IPS-20b (cell line): ENCODE measurements at regions not wholly inside any gene's neighbourhood (a gene's known extent, or its start where the extent isn't known, plus 50 kb on each side); places are given as distances from the start of the nearest gene placed in this dataset.
A peak's percentile ranks its signal among the peaks of the same experiment; 100 is the strongest.
"Not testable (repeated sequence)": the region's sequence is repeated elsewhere in the genome, so short reads cannot be mapped to it uniquely, and the experiment has no call there.

Experiments
- H3K27ac ChIP-seq: one replicate; pipeline ENCODE4 v1.5.1; 2013; ENCODE audit warnings: low read length
- H3K27me3 ChIP-seq: 2 replicates; pipeline ENCODE4 v1.6.1; 2013; ENCODE audit warnings: mild to moderate bottlenecking, low read length, inconsistent platforms; ENCODE audit not compliant: insufficient read depth
- H3K36me3 ChIP-seq: 2 replicates; pipeline ENCODE4 v1.6.1; 2013; ENCODE audit warnings: low read depth, mild to moderate bottlenecking, inconsistent platforms, low read length, moderate library complexity; ENCODE audit not compliant: insufficient read depth
- H3K4me1 ChIP-seq: 2 replicates; pipeline ENCODE4 v1.6.1; 2013; ENCODE audit warnings: mild to moderate bottlenecking, control low read depth, inconsistent platforms, low read length, moderate library complexity; ENCODE audit not compliant: insufficient read depth
- H3K4me3 ChIP-seq: 2 replicates; pipeline ENCODE4 v1.5.1; 2013; ENCODE audit warnings: mild to moderate bottlenecking, low read length, inconsistent platforms
- H3K9ac ChIP-seq: 2 replicates; pipeline ENCODE4 v1.6.1; 2013; ENCODE audit warnings: low read depth, mild to moderate bottlenecking, inconsistent platforms, low read length, moderate library complexity
- H3K9me3 ChIP-seq: 2 replicates; pipeline ENCODE4 v1.6.1; 2013; ENCODE audit warnings: mild to moderate bottlenecking, low read depth, low read length, inconsistent platforms; ENCODE audit not compliant: insufficient read depth

- not testable (repeated sequence) for H3K27ac ChIP-seq, H3K9me3 ChIP-seq, H3K4me1 ChIP-seq, H3K27me3 ChIP-seq, H3K4me3 ChIP-seq, H3K9ac ChIP-seq, H3K36me3 ChIP-seq
These were observed 174.3 kb upstream of the PLGLB2 start for GRCh38 chr2:87573386-87574192.

- H3K9me3 ChIP-seq, H3K27me3 ChIP-seq, H3K4me1 ChIP-seq, H3K9ac ChIP-seq, H3K4me3 ChIP-seq, H3K36me3 ChIP-seq, H3K27ac ChIP-seq: not testable (repeated sequence)
These were observed 173.4 kb upstream of the PLGLB2 start for GRCh38 chr2:87574193-87575119.

GRCh38 chr2:87575138-87575537 is 172.7 kb upstream of the PLGLB2 start:
- H3K27me3 ChIP-seq, result not testable (repeated sequence)

GRCh38 chr2:87577358-87577757 is 170.5 kb upstream of the PLGLB2 start:
- not testable (repeated sequence) for H3K4me1 ChIP-seq

More at GRCh38 chr2:87575138-87575537, 172.7 kb upstream of the PLGLB2 start:
- H3K4me3 ChIP-seq, H3K9ac ChIP-seq, H3K9me3 ChIP-seq, H3K36me3 ChIP-seq, H3K4me1 ChIP-seq, H3K27ac ChIP-seq: not testable (repeated sequence)

GRCh38 chr2:87582152-87582551 is 165.7 kb upstream of the PLGLB2 start:
- H3K27me3 ChIP-seq, result peaks cover 10% of the 10 kb centered on the region; the same call in 1 of the 2 replicates
- not testable (repeated sequence) for H3K9ac ChIP-seq, H3K27ac ChIP-seq, H3K9me3 ChIP-seq, H3K36me3 ChIP-seq, H3K4me1 ChIP-seq, H3K4me3 ChIP-seq

More at GRCh38 chr2:87577358-87577757, 170.5 kb upstream of the PLGLB2 start:
- not testable (repeated sequence) for H3K9me3 ChIP-seq, H3K4me3 ChIP-seq, H3K27me3 ChIP-seq, H3K9ac ChIP-seq, H3K27ac ChIP-seq, H3K36me3 ChIP-seq

DNA sequence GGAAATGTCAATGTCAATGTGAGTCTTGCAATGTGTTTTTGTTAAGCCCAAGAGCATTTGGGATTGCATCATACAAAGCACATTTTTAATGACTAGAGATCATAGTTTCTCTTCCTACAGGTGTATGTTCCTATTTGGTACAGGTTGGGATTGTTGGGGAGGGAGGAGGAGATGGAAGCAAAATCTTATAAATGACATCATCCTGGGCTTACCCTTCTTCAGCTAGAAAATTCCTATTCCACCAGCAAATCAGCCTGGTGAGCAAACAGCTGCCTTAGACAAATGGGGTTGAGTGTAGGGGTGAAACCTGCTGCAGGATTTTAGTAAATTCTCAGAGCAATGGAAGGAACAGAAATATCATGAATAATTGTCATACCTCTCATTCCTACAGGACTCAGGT is 165.3 kb upstream of the PLGLB2 start:
- peaks cover 10% of the 10 kb centered on the region; the same call in 1 of the 2 replicates for H3K27me3 ChIP-seq
- H3K4me3 ChIP-seq, H3K36me3 ChIP-seq, H3K9ac ChIP-seq, H3K9me3 ChIP-seq, H3K4me1 ChIP-seq, H3K27ac ChIP-seq: not testable (repeated sequence)

DNA sequence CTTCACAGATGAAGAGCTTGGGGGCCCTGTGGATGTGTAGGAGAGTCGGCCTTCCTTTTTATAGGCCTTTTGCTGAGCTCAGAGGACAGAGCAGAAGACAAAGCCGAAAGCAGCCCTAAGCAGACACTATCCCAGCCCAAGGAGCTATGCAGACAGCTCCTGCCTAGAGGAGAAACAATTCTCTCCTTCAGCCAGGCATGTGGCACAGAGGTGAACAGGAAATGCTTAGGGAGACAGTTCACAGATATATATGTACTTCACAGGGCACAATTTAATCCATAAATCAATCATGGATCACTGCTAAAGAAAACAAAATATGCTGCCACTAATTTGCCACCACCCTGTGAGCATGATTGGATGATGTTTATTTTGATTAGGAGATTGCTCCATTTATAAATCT is 164.5 kb upstream of the PLGLB2 start:
- not testable (repeated sequence) for H3K36me3 ChIP-seq, H3K4me3 ChIP-seq, H3K27ac ChIP-seq, H3K4me1 ChIP-seq, H3K9ac ChIP-seq, H3K9me3 ChIP-seq
- H3K27me3 ChIP-seq, result peaks cover 10% of the 10 kb centered on the region; the same call in 1 of the 2 replicates

DNA sequence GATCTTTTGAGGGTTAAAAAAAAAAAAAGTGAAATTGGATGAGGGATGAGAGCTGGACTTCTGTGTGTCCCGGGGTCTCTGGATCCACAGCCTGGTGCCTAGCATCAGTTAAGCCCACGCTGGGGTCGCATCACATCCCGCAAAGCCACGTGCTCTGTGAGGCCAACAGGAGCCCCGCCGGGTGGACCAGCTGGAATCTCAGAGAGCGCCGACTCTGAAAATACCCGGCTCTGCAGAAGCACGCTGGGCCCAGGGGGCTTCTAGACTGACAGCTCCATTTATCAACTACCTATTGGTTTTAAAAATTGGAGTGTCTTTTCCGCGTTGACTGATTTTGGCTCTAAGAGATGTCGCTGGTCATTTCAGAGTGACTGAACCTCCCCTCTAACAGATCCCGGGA is 164.1 kb upstream of the PLGLB2 start:
- H3K4me1 ChIP-seq, H3K27ac ChIP-seq, H3K36me3 ChIP-seq, H3K9me3 ChIP-seq, H3K4me3 ChIP-seq, H3K9ac ChIP-seq: not testable (repeated sequence)
- H3K27me3 ChIP-seq, result peaks cover 10% of the 10 kb centered on the region; the same call in 1 of the 2 replicates

GRCh38 chr2:87584268-87584906 is 163.5 kb upstream of the PLGLB2 start:
- Histone ChIP-seq H3K27me3 (peaks cover 10% of the 10 kb centered on the region; the same call in 1 of the 2 replicates), H3K4me3 (peak overlapping the region; percentile 38; the same call in 1 of the 2 replicates)
- H3K27ac ChIP-seq, H3K9me3 ChIP-seq, H3K36me3 ChIP-seq, H3K9ac ChIP-seq, H3K4me1 ChIP-seq: not testable (repeated sequence)

DNA sequence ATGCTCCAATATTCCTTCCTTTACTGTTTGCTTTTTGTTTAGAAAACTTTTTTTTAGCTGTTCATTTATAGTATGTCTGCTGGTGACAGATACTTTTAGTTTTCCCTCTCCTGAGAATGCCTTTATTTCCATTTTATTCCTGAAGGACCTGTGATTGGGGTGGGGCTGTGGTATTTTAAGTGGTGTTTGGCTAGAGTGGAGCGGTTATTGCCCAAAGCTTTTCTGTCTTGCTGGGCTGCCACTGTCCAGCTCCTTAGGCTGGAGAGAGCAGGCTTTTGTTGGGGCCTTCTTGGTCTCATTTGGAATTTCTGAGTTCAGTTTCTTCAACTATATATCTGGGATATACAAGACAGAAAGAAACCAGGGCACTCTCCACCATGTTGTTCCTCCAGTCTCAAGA is 160.0 kb upstream of the PLGLB2 start:
- not testable (repeated sequence) for H3K4me3 ChIP-seq, H3K36me3 ChIP-seq, H3K9me3 ChIP-seq, H3K9ac ChIP-seq, H3K4me1 ChIP-seq, H3K27ac ChIP-seq
- peaks cover 10% of the 10 kb centered on the region; the same call in 1 of the 2 replicates for H3K27me3 ChIP-seq

GRCh38 chr2:87592974-87593373 is 154.9 kb upstream of the PLGLB2 start:
- H3K9ac ChIP-seq, H3K4me3 ChIP-seq, H3K27ac ChIP-seq, H3K4me1 ChIP-seq, H3K9me3 ChIP-seq, H3K36me3 ChIP-seq, H3K27me3 ChIP-seq: not testable (repeated sequence)
